Natural killer cell (primary cell): ENCODE measurements at regions not wholly inside any gene's neighbourhood (a gene's known extent, or its start where the extent isn't known, plus 50 kb on each side); places are given as distances from the start of the nearest gene placed in this dataset.

Source experiments
- ATAC-seq, 3 donors: fragments of 150-1000 bp in 2 of 3; fragments of 200-7000 bp in 1 of 3; cut with Tn5 transposase; 1 replicate in 1 of 3; 2 replicates in 2 of 3; pipeline ENCODE4 v1.10.0; 2021; ENCODE audit warnings: mild to moderate bottlenecking in 2 of 3, moderate library complexity in 2 of 3
- DNase-seq, 2 donors: peaks; one replicate each; pipeline versions ENCODE4 v3.0.0 to v3.0.0-alpha.2; 2013 to 2021; ENCODE audit warnings: mixed read lengths in 1 of 2
- H3K27ac ChIP-seq: one replicate; pipeline ENCODE4 v1.5.1; 2013; ENCODE audit warnings: mild to moderate bottlenecking, low read length
- H3K27me3 ChIP-seq: one replicate; pipeline ENCODE4 v1.6.1; 2013; ENCODE audit warnings: low read length; ENCODE audit not compliant: control insufficient read depth, insufficient read depth
- H3K36me3 ChIP-seq: one replicate; pipeline ENCODE4 v1.6.1; 2013; ENCODE audit warnings: low read length; ENCODE audit not compliant: control insufficient read depth, insufficient read depth
- H3K4me1 ChIP-seq: one replicate; pipeline ENCODE4 v1.6.1; 2013; ENCODE audit warnings: low read length; ENCODE audit not compliant: control insufficient read depth, insufficient read depth
- H3K4me3 ChIP-seq: one replicate; pipeline ENCODE4 v1.5.1; 2013; ENCODE audit warnings: low read length
- H3K9me3 ChIP-seq: one replicate; pipeline ENCODE4 v1.6.1; 2013; ENCODE audit warnings: low read length; ENCODE audit not compliant: control insufficient read depth, insufficient read depth
- H3K27ac Mint-ChIP-seq, 2 donors: one replicate each; pipeline ENCODE4 v1.8.0; 2022; ENCODE audit warnings: mild to moderate bottlenecking in 2 of 2, mixed read lengths in 2 of 2, moderate library complexity in 1 of 2
- H3K27me3 Mint-ChIP-seq, 2 donors: one replicate each; pipeline ENCODE4 v1.8.0; 2022; ENCODE audit warnings: low read depth in 2 of 2, mixed read lengths in 2 of 2
- H3K36me3 Mint-ChIP-seq: one replicate; pipeline ENCODE4 v1.8.0; 2022; ENCODE audit warnings: mixed read lengths
- H3K4me1 Mint-ChIP-seq, 2 donors: one replicate each; pipeline ENCODE4 v1.8.0; 2022; ENCODE audit warnings: mixed read lengths in 2 of 2
- H3K4me3 Mint-ChIP-seq: one replicate; pipeline ENCODE4 v1.8.0; 2022; ENCODE audit warnings: mild to moderate bottlenecking, moderate library complexity, mixed read lengths
- H3K9me3 Mint-ChIP-seq, 2 donors: one replicate each; pipeline ENCODE4 v1.8.0; 2022; ENCODE audit warnings: mixed read lengths in 2 of 2
- CTCF ChIP-seq: fragments of 200-600 bp; IDR thresholded peaks from one replicate; pipeline ENCODE4 v1.8.0; 2022; ENCODE audit warnings: antibody characterized with exemption
- WGBS: methylation state at CpG from one replicate; pipeline ENCODE4 v1.1.7; 2013; ENCODE audit warnings: missing lambda C conversion rate; ENCODE audit not compliant: insufficient coverage; 5-methylcytosine and 5-hydroxymethylcytosine counted together
- intact Hi-C: fragments of 100-400 bp; cut with micrococcal nuclease; formaldehyde crosslinking; loops from one replicate; pipeline ENCODE4 v1.14.2; 2022

DNA sequence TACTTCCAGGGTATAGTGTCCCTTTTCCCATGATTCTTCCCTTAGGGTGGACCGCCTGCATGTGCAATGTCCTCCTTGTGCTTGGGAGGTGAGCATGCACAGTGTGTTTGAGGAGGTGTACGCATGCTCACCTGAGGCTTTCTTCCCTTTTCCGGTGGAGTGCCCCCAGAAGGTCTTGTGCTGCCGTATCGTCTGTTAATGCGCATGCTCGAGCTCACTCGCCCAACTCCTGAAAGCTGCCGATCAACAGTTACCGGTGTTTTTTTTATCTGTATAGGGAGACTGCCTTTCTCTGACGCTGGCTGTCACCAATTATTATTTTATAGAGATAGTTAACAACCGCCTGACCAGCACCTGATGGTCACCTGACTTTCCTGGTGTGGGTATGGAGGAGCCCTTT, 458.8 kb upstream of the MEX3C start:
- no peaks in the 10 kb centered on the region for H3K4me1 Mint-ChIP-seq
- H3K4me3 ChIP-seq, result no peak overlapping the region
- no peak for ATAC-seq
- H3K27ac ChIP-seq, result no peak overlapping the region
- H3K36me3 Mint-ChIP-seq, result no peaks in the 10 kb centered on the region
- no peak overlapping the region for H3K27ac Mint-ChIP-seq
- H3K4me1 ChIP-seq, result no peaks in the 10 kb centered on the region
- peaks cover 13 to 47% of the 10 kb centered on the region in 2 donors for H3K27me3 Mint-ChIP-seq
- H3K36me3 ChIP-seq, result no peaks in the 10 kb centered on the region
- no peaks in the 10 kb centered on the region for H3K27me3 ChIP-seq
- TF ChIP-seq CTCF, result no peak
- intact Hi-C loops, result no loop called here
- H3K9me3 Mint-ChIP-seq, result no peaks in the 10 kb centered on the region
- no peaks in the 10 kb centered on the region for H3K9me3 ChIP-seq
- DNase-seq, result no peak
- WGBS, result 90% methylated on average over 11 of the region's 12 CpGs
- H3K4me3 Mint-ChIP-seq, result no peak overlapping the region

DNA sequence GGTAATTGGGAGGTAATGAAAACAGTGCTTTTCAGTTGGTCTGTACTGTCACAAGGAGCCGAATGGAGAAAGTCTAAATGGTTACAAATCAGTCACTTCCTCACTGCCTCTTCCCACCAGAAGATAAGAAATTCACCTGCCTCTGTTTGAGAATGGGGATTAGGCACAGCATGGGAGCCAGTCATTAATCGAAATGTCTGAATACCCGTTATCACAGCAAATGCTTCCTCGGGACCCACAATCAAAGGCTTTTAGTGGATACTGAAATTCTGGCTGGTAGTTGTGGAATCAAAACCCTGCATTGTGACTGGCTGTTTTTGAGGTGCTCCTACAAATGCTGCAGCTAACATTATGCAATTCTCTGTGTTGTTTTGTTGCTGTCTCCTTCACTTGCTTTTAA, 461.0 kb upstream of the MEX3C start:
- TF ChIP-seq CTCF, result no peak
- intact Hi-C loops, result no loop called here
- Histone ChIP-seq H3K4me3 (no peak overlapping the region), H3K9me3 (no peaks in the 10 kb centered on the region), H3K36me3 (no peaks in the 10 kb centered on the region), H3K4me1 (no peaks in the 10 kb centered on the region), H3K27me3 (no peaks in the 10 kb centered on the region), H3K27ac (no peak overlapping the region)
- WGBS, result 59% methylated on average over 4 of the region's 4 CpGs
- H3K36me3 Mint-ChIP-seq, result no peaks in the 10 kb centered on the region
- no peak overlapping the region for H3K27ac Mint-ChIP-seq
- no peak for DNase-seq
- ATAC-seq, result no peak
- no peaks in the 10 kb centered on the region for H3K9me3 Mint-ChIP-seq
- peaks cover 15 to 40% of the 10 kb centered on the region in 2 donors for H3K27me3 Mint-ChIP-seq
- H3K4me3 Mint-ChIP-seq, result no peak overlapping the region
- H3K4me1 Mint-ChIP-seq, result no peaks in the 10 kb centered on the region

GRCh38 chr18:51659781-51660180, 462.3 kb upstream of the MEX3C start:
- Histone ChIP-seq H3K27ac (no peak overlapping the region), H3K36me3 (no peaks in the 10 kb centered on the region), H3K27me3 (no peaks in the 10 kb centered on the region), H3K4me3 (no peak overlapping the region), H3K4me1 (no peaks in the 10 kb centered on the region), H3K9me3 (no peaks in the 10 kb centered on the region)
- Mint-ChIP-seq H3K36me3 (no peaks in the 10 kb centered on the region), H3K4me3 (no peak overlapping the region), H3K9me3 (no peaks in the 10 kb centered on the region), H3K27me3 (peaks cover 22 to 33% of the 10 kb centered on the region in 2 donors), H3K27ac (no peak overlapping the region), H3K4me1 (no peaks in the 10 kb centered on the region)
- no peak for TF ChIP-seq CTCF
- no peak for DNase-seq
- WGBS, result 78% methylated on average over 3 of the region's 3 CpGs
- no peak for ATAC-seq
- intact Hi-C loops, result loop anchor here (10.0 kb wide), 1 partner anchor 545 kb away; no protein-coding TSS in a partner anchor

DNA sequence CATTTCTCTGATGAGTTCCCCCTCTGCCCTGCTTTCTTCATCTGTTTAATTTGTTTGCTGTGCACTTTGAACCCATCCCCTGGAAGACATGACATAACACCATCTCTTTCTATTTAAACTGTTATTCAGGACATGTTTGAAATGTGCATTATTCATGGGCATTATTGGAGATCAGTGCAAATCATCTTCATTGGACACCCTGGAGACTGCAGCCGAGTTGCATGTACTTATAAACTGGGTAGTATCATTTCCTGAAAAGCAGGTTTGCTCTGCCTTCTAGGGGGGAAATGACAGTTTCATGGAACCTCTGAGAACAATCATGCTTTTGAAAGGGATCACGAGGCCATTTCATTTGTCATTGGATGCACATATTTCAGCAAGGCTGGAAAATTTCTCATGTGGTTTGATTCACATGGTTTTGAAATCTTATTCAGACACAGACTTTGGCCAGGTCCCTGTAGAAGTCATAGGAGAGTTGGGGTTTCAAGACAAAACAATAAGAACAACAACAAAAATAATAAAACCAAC, 462.8 kb upstream of the MEX3C start:
- ATAC-seq (no peak), DNase-seq (no peak)
- Mint-ChIP-seq H3K27ac (no peak overlapping the region), H3K4me3 (no peak overlapping the region), H3K9me3 (no peaks in the 10 kb centered on the region), H3K4me1 (no peaks in the 10 kb centered on the region), H3K27me3 (peaks cover 25 to 33% of the 10 kb centered on the region in 2 donors), H3K36me3 (no peaks in the 10 kb centered on the region)
- no peak overlapping the region for H3K27ac ChIP-seq
- H3K4me3 ChIP-seq, result no peak overlapping the region
- WGBS, result 56% methylated on average over 2 of the region's 2 CpGs
- H3K27me3 ChIP-seq, result no peaks in the 10 kb centered on the region
- intact Hi-C loops, result loop anchor here (10.0 kb wide), 1 partner anchor 545 kb away; no protein-coding TSS in a partner anchor
- H3K36me3 ChIP-seq, result no peaks in the 10 kb centered on the region
- H3K9me3 ChIP-seq, result no peaks in the 10 kb centered on the region
- no peaks in the 10 kb centered on the region for H3K4me1 ChIP-seq
- no peak for TF ChIP-seq CTCF
